A673 (cell line): ENCODE measurements at regions not wholly inside any gene's neighbourhood (a gene's known extent, or its start where the extent isn't known, plus 50 kb on each side); places are given as distances from the start of the nearest gene placed in this dataset.
A peak's percentile ranks its signal among the peaks of the same experiment; 100 is the strongest.

Experiments used
- BruUV-seq: library from RNA; stranded (reverse); fragments of 400-500 nt; replicated peaks from 2 replicates; lab custom pipeline; 2021; lab: Mats Ljungman, UMichigan
- CTCF ChIA-PET: fragments of 300-600 bp; sonication (Branson Sonifier 250); formaldehyde crosslinking; loops from one replicate; lab custom pipeline; 2022; ENCODE audit warnings: antibody characterized with exemption; lab: Charles Lee
- POLR2A ChIA-PET: fragments of 300-600 bp; sonication (Branson Sonifier 250); formaldehyde crosslinking; loops from one replicate; lab custom pipeline; 2022; ENCODE audit warnings: antibody characterized with exemption; ENCODE audit not compliant: low non-redundant PET; lab: Charles Lee
- DNase-seq: peaks from one replicate; pipeline ENCODE4 v3.0.0-alpha.2; 2015; ENCODE audit warnings: low spot score
- H3K27ac ChIP-seq: fragments of 200-600 bp; sonication (generic); 2 replicates; pipeline ENCODE4 v1.5.1; 2016; ENCODE audit warnings: mixed run types, low read depth, mild to moderate bottlenecking, mixed read lengths, antibody characterized with exemption, low read length; ENCODE audit not compliant: poor library complexity, severe bottlenecking
- H3K27me3 ChIP-seq: fragments of 200-600 bp; sonication (generic); replicated peaks from 2 replicates; pipeline ENCODE4 v1.6.1; 2017; ENCODE audit warnings: mixed run types, low read depth, mild to moderate bottlenecking, mixed read lengths, antibody characterized with exemption, low read length; ENCODE audit not compliant: insufficient read depth, poor library complexity
- H3K36me3 ChIP-seq: fragments of 200-600 bp; sonication (generic); 2 replicates; pipeline ENCODE4 v1.6.1; 2016; ENCODE audit warnings: mixed run types, mild to moderate bottlenecking, mixed read lengths, antibody characterized with exemption, low read length; ENCODE audit not compliant: insufficient read depth, poor library complexity, severe bottlenecking
- H3K4me1 ChIP-seq: fragments of 200-600 bp; sonication (generic); 2 replicates; pipeline ENCODE4 v1.6.1; 2017; ENCODE audit warnings: mixed run types, mild to moderate bottlenecking, mixed read lengths, antibody characterized with exemption, low read length; ENCODE audit not compliant: insufficient read depth, poor library complexity, severe bottlenecking
- H3K4me3 ChIP-seq: fragments of 200-600 bp; sonication (generic); 2 replicates; pipeline ENCODE4 v1.5.1; 2016; ENCODE audit warnings: low read depth, mixed run types, mild to moderate bottlenecking, mixed read lengths, low read length; ENCODE audit not compliant: poor library complexity, severe bottlenecking
- H3K9me3 ChIP-seq: fragments of 200-600 bp; sonication (generic); 2 replicates; pipeline ENCODE4 v1.6.1; 2016; ENCODE audit warnings: mixed run types, low read depth, mild to moderate bottlenecking, mixed read lengths, antibody characterized with exemption, low read length; ENCODE audit not compliant: poor library complexity, severe bottlenecking
- CTCF ChIP-seq: fragments of 300-800, 200-600 bp; sonication (generic); conservative IDR thresholded peaks from 2 replicates; pipeline ENCODE4 v1.5.1; 2017; ENCODE audit warnings: low read depth, mild to moderate bottlenecking, antibody characterized with exemption, low read length, moderate library complexity, mixed read lengths
- EZH2 ChIP-seq: fragments of 200-600 bp; sonication (generic); IDR thresholded peaks from 2 replicates; pipeline ENCODE4 v1.6.1; 2017; ENCODE audit warnings: borderline replicate concordance, low read depth, mild to moderate bottlenecking, mixed read lengths, antibody characterized with exemption, low read length; ENCODE audit not compliant: poor library complexity, severe bottlenecking
- intact Hi-C: fragments of 100-400 bp; cut with micrococcal nuclease; formaldehyde crosslinking; loops from one replicate; pipeline ENCODE4 v1.10.0; 2022; ENCODE audit not compliant: unreplicated experiment

- intact Hi-C loops = no loop called here
- TF ChIP-seq EZH2 (no peak), CTCF (no peak)
- ChIA-PET CTCF (no interaction called here), POLR2A (no interaction called here)
- BruUV-seq = no TSS peak
- H3K27me3 ChIP-seq = no peaks in the 10 kb centered on the region
- H3K36me3 ChIP-seq = no peaks in the 10 kb centered on the region
- no peaks in the 10 kb centered on the region for H3K4me1 ChIP-seq
- H3K27ac ChIP-seq = no peak overlapping the region
- no peak overlapping the region for H3K4me3 ChIP-seq
- H3K9me3 ChIP-seq = no peaks in the 10 kb centered on the region
- DNase-seq = no peak
Measured at GRCh38 chr20:11328839-11329238, 588.9 kb upstream of the BTBD3 start.

GRCh38 chr20:11329271-11329670 is 588.4 kb upstream of the BTBD3 start:
- no peaks in the 10 kb centered on the region for H3K36me3 ChIP-seq
- ChIA-PET CTCF (no interaction called here), POLR2A (no interaction called here)
- intact Hi-C loops = no loop called here
- no peaks in the 10 kb centered on the region for H3K9me3 ChIP-seq
- BruUV-seq = no TSS peak
- no peak overlapping the region for H3K4me3 ChIP-seq
- no peaks in the 10 kb centered on the region for H3K4me1 ChIP-seq
- H3K27me3 ChIP-seq = no peaks in the 10 kb centered on the region
- DNase-seq = no peak
- no peak overlapping the region for H3K27ac ChIP-seq
- TF ChIP-seq CTCF = no peak

- Histone ChIP-seq H3K4me3 (no peak overlapping the region), H3K27ac (no peak overlapping the region), H3K36me3 (no peaks in the 10 kb centered on the region), H3K27me3 (no peaks in the 10 kb centered on the region), H3K9me3 (no peaks in the 10 kb centered on the region), H3K4me1 (no peaks in the 10 kb centered on the region)
- intact Hi-C loops = no loop called here
- CTCF ChIA-PET = no interaction called here
- peak; percentile 22 for DNase-seq
- POLR2A ChIA-PET = no interaction called here
- BruUV-seq = no TSS peak
- no peak for TF ChIP-seq EZH2
- no peak for TF ChIP-seq CTCF
Measured at GRCh38 chr20:11331096-11331495, 586.6 kb upstream of the BTBD3 start.
